MM.1S (cell line): ENCODE measurements at regions not wholly inside any gene's neighbourhood (a gene's known extent, or its start where the extent isn't known, plus 50 kb on each side); places are given as distances from the start of the nearest gene placed in this dataset.

Source experiments
- DNase-seq: peaks from one replicate; pipeline ENCODE4 v3.0.0-alpha.2; 2015
- H2AFZ ChIP-seq: fragments of 300-600 bp; sonication (generic); 2 replicates; pipeline ENCODE4 v1.6.0; 2016; ENCODE audit warnings: antibody characterized with exemption, low read length
- H3F3A ChIP-seq: fragments of 300-600 bp; sonication (generic); 2 replicates; pipeline ENCODE4 v1.6.1; 2016; ENCODE audit warnings: mild to moderate bottlenecking, antibody characterized with exemption, low read length, moderate library complexity, mixed read lengths; ENCODE audit not compliant: insufficient read depth
- H3K27ac ChIP-seq: fragments of 300-600 bp; sonication (generic); 2 replicates; pipeline ENCODE4 v1.5.1; 2016; ENCODE audit warnings: mild to moderate bottlenecking, low read length
- H3K27me3 ChIP-seq: fragments of 300-600 bp; sonication (generic); replicated peaks from 2 replicates; pipeline ENCODE4 v1.6.0; 2016; ENCODE audit warnings: low read length; ENCODE audit not compliant: insufficient read depth
- H3K36me3 ChIP-seq: fragments of 300-600 bp; sonication (generic); replicated peaks from 2 replicates; pipeline ENCODE4 v1.6.1; 2016; ENCODE audit warnings: mild to moderate bottlenecking, low read length, mixed read lengths; ENCODE audit not compliant: insufficient read depth
- H3K4me1 ChIP-seq: fragments of 300-600 bp; sonication (generic); 2 replicates; pipeline ENCODE4 v1.6.1; 2016; ENCODE audit warnings: low read length, mixed read lengths
- H3K4me2 ChIP-seq: fragments of 300-600 bp; sonication (generic); 2 replicates; pipeline ENCODE4 v1.6.0; 2016; ENCODE audit warnings: low read depth, low read length
- H3K4me3 ChIP-seq: fragments of 300-600 bp; sonication (generic); 2 replicates; pipeline ENCODE4 v1.5.1; 2016; ENCODE audit warnings: low read length, mixed read lengths
- H3K79me2 ChIP-seq: fragments of 300-600 bp; sonication (generic); 2 replicates; pipeline ENCODE4 v1.6.1; 2016; ENCODE audit warnings: mixed run types, low read length, mixed read lengths
- H3K9ac ChIP-seq: fragments of 300-600 bp; sonication (generic); 2 replicates; pipeline ENCODE4 v1.6.1; 2016; ENCODE audit warnings: low read length, mixed read lengths
- H3K9me2 ChIP-seq: fragments of 300-600 bp; sonication (generic); replicated peaks from 2 replicates; pipeline ENCODE4 v1.6.1; 2016; ENCODE audit warnings: mild to moderate bottlenecking, low read length, mixed read lengths; ENCODE audit not compliant: insufficient read depth
- H3K9me3 ChIP-seq: fragments of 300-600 bp; sonication (generic); replicated peaks from 2 replicates; pipeline ENCODE4 v1.6.1; 2016; ENCODE audit warnings: mild to moderate bottlenecking, low read length, mixed read lengths; ENCODE audit not compliant: insufficient read depth
- H4K20me1 ChIP-seq: fragments of 300-600 bp; sonication (generic); 2 replicates; pipeline ENCODE4 v1.6.1; 2016; ENCODE audit warnings: mild to moderate bottlenecking, low read length, moderate library complexity, mixed read lengths; ENCODE audit not compliant: insufficient read depth
- CTCF ChIP-seq: fragments of 300-600 bp; sonication (generic); IDR thresholded peaks from 2 replicates; pipeline ENCODE4 v1.5.1; 2016; ENCODE audit warnings: antibody characterized with exemption, low read length, mixed read lengths
- EZH2 ChIP-seq: fragments of 300-600 bp; sonication (generic); optimal IDR thresholded peaks from 2 replicates; pipeline ENCODE3; 2017; ENCODE audit warnings: low read depth, mild to moderate bottlenecking, antibody characterized with exemption, low read length, mixed read lengths
- EZH2phosphoT487 ChIP-seq: fragments of 300-600 bp; sonication (generic); IDR thresholded peaks from 2 replicates; pipeline ENCODE4 v1.6.1; 2018; ENCODE audit warnings: antibody characterized with exemption, low read length

GRCh38 chr6:44731485-44732095 is 344.1 kb downstream of the CDC5L start:
- H2AFZ ChIP-seq, result no peak overlapping the region
- no peaks in the 10 kb centered on the region for H3K27me3 ChIP-seq
- H4K20me1 ChIP-seq, result no peaks in the 10 kb centered on the region
- TF ChIP-seq EZH2 (no peak), CTCF (no peak), EZH2phosphoT487 (no peak)
- H3K4me3 ChIP-seq, result no peak overlapping the region
- no peaks in the 10 kb centered on the region for H3K79me2 ChIP-seq
- H3K4me2 ChIP-seq, result no peak overlapping the region
- DNase-seq, result no peak
- no peaks in the 10 kb centered on the region for H3K9me3 ChIP-seq
- no peak overlapping the region for H3K27ac ChIP-seq
- H3K4me1 ChIP-seq, result no peaks in the 10 kb centered on the region
- no peak overlapping the region for H3K9ac ChIP-seq
- H3K9me2 ChIP-seq, result no peaks in the 10 kb centered on the region
- no peaks in the 10 kb centered on the region for H3K36me3 ChIP-seq
- no peaks in the 10 kb centered on the region for H3F3A ChIP-seq

DNA sequence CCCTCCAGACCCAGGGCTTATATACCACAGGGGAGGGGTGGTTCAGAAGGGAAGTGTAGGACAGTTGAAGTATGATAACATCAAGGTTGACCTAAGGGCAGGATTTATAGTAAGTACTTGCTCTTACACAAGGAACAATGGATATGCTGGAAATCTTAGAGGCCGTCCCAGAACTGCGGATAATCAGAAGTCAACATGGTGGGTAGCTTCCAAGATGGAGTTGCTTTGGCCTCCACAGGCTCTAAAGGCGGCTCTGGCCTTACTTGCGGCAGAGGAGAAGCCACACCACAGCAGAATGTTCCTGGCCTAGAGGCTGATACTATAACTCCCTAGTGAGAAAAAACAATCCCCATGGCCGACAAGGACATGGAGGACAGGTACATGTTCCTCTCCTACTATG is 344.7 kb downstream of the CDC5L start:
- DNase-seq, result no peak
- H4K20me1 ChIP-seq, result no peaks in the 10 kb centered on the region
- H3K4me3 ChIP-seq, result no peak overlapping the region
- no peak overlapping the region for H3K4me2 ChIP-seq
- no peak overlapping the region for H2AFZ ChIP-seq
- no peaks in the 10 kb centered on the region for H3K4me1 ChIP-seq
- no peak overlapping the region for H3K9ac ChIP-seq
- no peak overlapping the region for H3K27ac ChIP-seq
- no peaks in the 10 kb centered on the region for H3F3A ChIP-seq
- no peaks in the 10 kb centered on the region for H3K27me3 ChIP-seq
- H3K9me3 ChIP-seq, result no peaks in the 10 kb centered on the region
- H3K36me3 ChIP-seq, result no peaks in the 10 kb centered on the region
- H3K79me2 ChIP-seq, result no peaks in the 10 kb centered on the region
- no peak for TF ChIP-seq EZH2phosphoT487
- no peak for TF ChIP-seq EZH2
- TF ChIP-seq CTCF, result no peak
- no peaks in the 10 kb centered on the region for H3K9me2 ChIP-seq

DNA sequence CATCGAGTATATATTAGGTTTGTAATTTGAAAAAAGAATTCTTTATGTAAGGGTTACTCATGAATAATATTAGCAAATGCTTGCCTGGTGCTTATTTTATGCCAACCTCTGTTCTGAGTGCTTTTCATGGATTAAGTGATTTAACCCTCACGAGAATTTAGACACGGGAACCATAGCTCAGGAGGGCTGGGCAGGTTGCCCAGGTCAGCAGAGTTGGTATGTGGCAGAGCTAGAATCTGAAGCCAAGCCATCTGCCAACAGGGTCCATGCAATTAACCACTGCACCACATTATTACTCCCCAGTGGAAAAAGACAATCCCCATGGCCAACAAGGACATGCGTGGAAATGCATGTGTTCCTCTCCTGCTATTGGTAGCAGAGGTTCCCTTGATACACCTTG is 345.6 kb downstream of the CDC5L start:
- H3K4me1 ChIP-seq, result no peaks in the 10 kb centered on the region
- no peak overlapping the region for H3K4me3 ChIP-seq
- DNase-seq, result no peak
- no peaks in the 10 kb centered on the region for H3K9me2 ChIP-seq
- no peaks in the 10 kb centered on the region for H3K79me2 ChIP-seq
- TF ChIP-seq EZH2phosphoT487 (no peak), CTCF (no peak), EZH2 (no peak)
- H3K36me3 ChIP-seq, result no peaks in the 10 kb centered on the region
- H3F3A ChIP-seq, result no peaks in the 10 kb centered on the region
- no peak overlapping the region for H2AFZ ChIP-seq
- H3K4me2 ChIP-seq, result no peak overlapping the region
- no peak overlapping the region for H3K9ac ChIP-seq
- H4K20me1 ChIP-seq, result no peaks in the 10 kb centered on the region
- H3K9me3 ChIP-seq, result no peaks in the 10 kb centered on the region
- H3K27ac ChIP-seq, result no peak overlapping the region
- H3K27me3 ChIP-seq, result no peaks in the 10 kb centered on the region
